ELF-1 (cell line): ENCODE measurements at regions not wholly inside any gene's neighbourhood (a gene's known extent, or its start where the extent isn't known, plus 50 kb on each side); places are given as distances from the start of the nearest gene placed in this dataset.
"Not testable (repeated sequence)": the region's sequence is repeated elsewhere in the genome, so short reads cannot be mapped to it uniquely, and the experiment has no call there.

Experiments used
- DNase-seq: peaks from one replicate; pipeline ENCODE4 v3.0.0-alpha.2; 2016; ENCODE audit warnings: low read depth, low spot score

GRCh38 chr4:159828687-159829086 lies 725.8 kb downstream of the RAPGEF2 start:
- DNase-seq, result no peak

- no peak for DNase-seq
These were observed 726.3 kb downstream of the RAPGEF2 start for GRCh38 chr4:159829184-159829583.

DNA sequence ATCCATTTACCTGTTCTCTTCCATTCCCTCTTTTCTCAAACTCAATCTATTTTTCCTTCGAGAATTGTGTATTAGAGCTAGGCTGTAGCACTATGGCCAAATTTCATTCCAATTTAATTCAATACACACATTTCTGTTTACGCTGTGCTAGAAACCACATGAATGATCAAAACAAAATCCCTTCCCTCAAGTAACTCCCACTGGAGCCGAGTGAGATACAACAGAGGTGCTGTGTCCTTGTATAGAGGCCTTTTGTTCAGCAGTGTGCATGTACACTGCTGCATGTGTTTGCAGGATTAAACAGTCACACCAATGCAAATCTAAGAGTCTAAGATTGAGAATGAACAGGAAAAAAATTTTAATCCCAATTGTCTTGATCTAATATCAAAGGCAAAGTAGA lies 734.2 kb downstream of the RAPGEF2 start:
- DNase-seq, result no peak

DNA sequence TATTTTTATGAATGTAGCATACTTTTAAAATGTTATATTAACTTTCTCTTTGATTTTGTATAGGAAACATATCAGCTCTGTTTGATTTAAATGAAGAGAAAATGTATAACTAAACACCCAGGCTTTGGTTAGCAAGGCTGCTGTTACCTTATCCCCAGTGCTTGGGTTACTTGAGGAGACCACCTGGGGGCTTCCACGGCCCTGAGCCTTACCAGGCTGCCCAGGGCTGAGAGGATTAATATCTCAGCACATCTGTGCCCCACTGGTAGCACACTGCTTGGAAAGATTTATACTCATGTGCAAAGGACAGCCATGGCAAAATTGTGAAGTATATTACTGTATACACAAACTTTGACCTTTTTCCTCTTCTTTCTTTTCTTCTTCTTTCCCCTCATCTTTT lies 752.9 kb downstream of the RAPGEF2 start:
- no peak for DNase-seq

DNA sequence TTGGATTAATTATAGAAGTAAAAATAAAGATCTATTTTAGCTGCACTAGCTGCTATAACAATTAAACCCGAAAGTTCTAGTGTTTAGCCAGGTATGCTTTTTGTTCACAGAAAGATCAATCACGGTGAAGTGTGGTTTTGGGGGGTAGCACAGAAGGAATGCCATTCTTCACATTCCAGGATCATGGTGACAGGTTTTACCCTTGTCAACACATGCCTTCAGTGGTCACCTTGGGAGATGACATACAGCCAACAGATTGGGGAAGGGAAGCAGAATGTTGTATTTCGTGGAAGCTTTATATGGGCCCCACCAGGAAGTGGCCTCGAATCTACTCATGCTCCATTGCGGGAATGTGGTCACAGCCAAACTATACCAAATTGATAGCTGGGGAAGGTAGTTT lies 753.6 kb downstream of the RAPGEF2 start:
- DNase-seq, result peak; percentile 32

- no peak for DNase-seq
These were observed 756.8 kb downstream of the RAPGEF2 start for GRCh38 chr4:159859656-159860148.

- no peak for DNase-seq
These were observed 758.1 kb downstream of the RAPGEF2 start for GRCh38 chr4:159860945-159861344.

DNA sequence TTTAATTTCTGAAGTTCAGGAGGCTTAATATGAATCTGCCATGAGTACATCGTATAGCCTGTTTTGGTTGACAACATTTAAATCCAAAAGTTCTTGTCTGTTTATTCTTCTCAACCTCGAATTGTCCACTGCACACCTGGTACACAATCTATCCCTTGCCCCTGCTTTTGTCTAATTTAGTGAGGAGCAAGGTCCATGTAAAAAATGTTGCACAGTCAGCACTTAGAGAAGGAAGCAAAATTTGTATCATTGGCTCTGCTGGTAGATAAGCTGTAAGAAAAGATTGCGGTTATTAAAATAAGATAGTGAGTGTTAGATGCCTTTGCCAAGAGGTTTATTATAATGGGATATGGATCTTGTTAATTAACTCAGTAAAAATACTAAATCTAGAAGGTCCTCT lies 761.5 kb downstream of the RAPGEF2 start:
- no peak for DNase-seq

DNA sequence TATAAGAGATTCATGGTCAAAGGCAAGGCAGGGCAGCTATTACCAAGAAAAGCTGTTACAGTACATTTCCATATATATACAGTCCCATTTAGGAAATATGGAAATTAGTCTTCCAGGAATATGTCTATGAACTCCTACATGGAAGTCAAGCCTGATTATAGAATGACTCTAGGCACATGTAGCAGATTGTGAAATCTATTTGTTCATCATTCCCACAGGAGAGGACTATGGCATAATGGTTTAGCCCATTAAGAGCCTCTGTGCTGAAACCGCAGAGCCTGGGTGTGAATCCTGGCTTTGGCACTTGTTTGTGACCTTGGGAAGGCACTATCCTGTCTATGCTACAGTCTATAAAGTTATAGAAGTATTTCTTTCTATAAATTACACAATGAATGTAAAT lies 764.8 kb downstream of the RAPGEF2 start:
- DNase-seq, result no peak

GRCh38 chr4:159868936-159869335 lies 766.1 kb downstream of the RAPGEF2 start:
- DNase-seq, result not testable (repeated sequence)

GRCh38 chr4:159871141-159871540 lies 768.3 kb downstream of the RAPGEF2 start:
- no peak for DNase-seq

DNA sequence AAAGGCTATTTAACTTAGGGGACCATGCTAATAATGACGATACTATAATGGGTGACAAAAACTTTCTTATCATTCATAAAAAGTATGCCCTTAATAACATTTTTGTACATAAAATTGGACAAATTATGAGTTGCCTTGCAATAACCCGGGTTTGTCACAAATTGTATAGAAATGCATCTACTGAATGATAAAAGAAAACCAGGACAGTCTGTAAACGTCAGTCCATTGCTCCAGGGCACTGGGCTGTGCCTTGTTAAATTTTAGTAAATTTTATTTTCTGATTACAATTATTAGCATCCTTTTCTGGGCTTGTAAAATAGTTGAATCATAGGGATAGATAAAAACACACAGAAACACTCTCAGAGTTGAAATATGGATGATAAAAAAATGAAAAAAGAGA lies 778.3 kb downstream of the RAPGEF2 start:
- DNase-seq, result no peak

DNA sequence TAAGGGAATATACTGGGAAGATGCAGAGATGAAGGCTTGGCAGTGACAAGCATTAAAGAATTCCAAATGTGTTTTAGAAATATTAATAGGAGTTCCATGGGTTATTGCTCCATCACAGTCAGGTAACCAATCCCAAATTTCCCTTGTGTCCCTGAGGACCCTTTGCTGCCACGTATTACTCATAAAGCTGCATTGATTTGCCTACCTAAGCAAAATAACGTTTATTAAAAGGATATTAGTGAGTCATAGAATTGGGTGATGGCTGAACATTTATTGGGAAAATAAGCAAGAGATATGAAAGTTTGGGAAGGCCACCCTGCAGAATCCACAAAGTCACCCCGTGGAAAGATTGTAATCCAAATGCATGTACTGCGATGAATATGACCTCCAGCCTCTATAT lies 782.1 kb downstream of the RAPGEF2 start:
- no peak for DNase-seq

DNA sequence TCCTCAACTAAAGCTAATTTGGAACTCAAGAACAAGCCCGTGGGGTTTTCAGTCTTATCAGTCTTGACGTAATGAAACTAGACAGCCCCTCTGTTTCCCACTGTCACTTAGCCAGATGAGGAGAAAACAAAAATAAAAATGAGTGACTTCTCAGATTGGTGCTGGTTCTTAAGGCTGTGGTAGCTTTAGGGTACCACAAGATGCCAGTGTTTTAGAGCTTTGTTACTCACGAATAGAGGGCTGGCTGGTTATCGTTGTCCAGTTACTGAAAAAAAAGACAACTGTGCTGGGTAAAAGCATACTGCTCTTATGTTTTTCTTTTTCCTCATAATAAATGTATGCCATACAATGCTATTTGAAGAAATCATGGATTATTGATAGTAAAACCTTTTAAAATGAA lies 796.7 kb downstream of the RAPGEF2 start:
- no peak for DNase-seq

GRCh38 chr4:159900562-159900961 lies 797.7 kb downstream of the RAPGEF2 start:
- DNase-seq, result no peak

GRCh38 chr4:159902648-159903047 lies 799.8 kb downstream of the RAPGEF2 start:
- no peak for DNase-seq

- no peak for DNase-seq
These were observed 802.0 kb downstream of the RAPGEF2 start for GRCh38 chr4:159904906-159905305.

GRCh38 chr4:159906051-159906450 lies 803.2 kb downstream of the RAPGEF2 start:
- DNase-seq, result no peak

GRCh38 chr4:159906517-159906916 lies 803.6 kb downstream of the RAPGEF2 start:
- DNase-seq, result no peak

GRCh38 chr4:159910721-159911120 lies 807.8 kb downstream of the RAPGEF2 start:
- no peak for DNase-seq

GRCh38 chr4:159922119-159922518 lies 819.2 kb downstream of the RAPGEF2 start:
- DNase-seq, result no peak

GRCh38 chr4:159925770-159926169 lies 822.9 kb downstream of the RAPGEF2 start:
- DNase-seq, result no peak

DNA sequence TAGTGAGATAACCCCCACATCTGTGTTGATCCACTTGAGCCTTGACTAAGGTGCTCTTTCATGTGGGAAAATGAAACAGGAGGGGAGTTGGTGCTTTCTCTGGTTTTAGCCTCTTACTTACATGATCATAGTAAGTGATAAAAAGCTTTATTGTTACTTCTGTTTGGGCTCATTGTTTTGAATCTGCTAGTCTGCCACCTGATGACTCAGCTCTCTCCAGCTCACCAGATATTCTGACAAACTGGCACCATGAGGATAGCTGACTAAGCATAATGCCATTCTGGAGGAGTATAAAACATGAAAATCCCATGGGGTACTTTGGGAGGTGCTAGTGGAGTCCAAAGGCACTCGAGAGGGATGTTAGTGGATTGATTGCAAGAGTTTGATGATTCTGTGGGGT lies 824.0 kb downstream of the RAPGEF2 start:
- no peak for DNase-seq

DNA sequence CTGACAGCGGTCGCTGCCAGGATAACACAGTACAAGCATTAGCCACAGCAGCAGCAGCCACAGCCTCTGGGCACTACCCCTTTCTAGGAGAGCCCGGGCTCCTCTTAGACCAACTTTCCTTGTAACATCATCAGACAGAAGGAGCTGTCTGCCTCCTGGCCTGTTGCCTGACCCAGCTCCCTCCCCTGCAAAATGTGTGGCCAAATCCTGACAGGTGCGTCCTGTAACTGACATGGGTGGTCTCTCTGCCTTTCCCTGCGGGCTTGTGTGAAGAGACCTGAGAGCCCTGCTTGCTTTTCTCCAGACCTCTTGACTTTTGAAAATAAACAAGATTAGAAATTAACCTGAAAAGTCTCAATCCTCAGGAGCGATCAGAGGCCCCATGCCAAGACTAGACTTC lies 824.9 kb downstream of the RAPGEF2 start:
- DNase-seq, result no peak
